HepG2 (cell line): ENCODE measurements at regions not wholly inside any gene's neighbourhood (a gene's known extent, or its start where the extent isn't known, plus 50 kb on each side); places are given as distances from the start of the nearest gene placed in this dataset.

ENCODE experiments used
- ATAC-seq: fragments of 200-7000 bp; cut with Tn5 transposase; 3 replicates; pipeline ENCODE4 v1.9.1; 2020; ENCODE audit warnings: mild to moderate bottlenecking, moderate library complexity
- BruUV-seq: library from RNA; stranded (reverse); fragments of 400-500 nt; replicated peaks from 2 replicates; lab custom pipeline; 2021; lab: Mats Ljungman, UMichigan
- CTCF ChIA-PET: fragments of 300-600 bp; formaldehyde crosslinking; extraction: SDS; loops from one replicate; lab custom pipeline; 2021; ENCODE audit warnings: low total read pairs, inconsistent platforms, low intra/inter-chr PET ratio; lab: Yijun Ruan, JAX
- POLR2A ChIA-PET: fragments of 350-600 bp; sonication (Branson Sonifier 250); formaldehyde crosslinking; loops from one replicate; lab custom pipeline; 2020; ENCODE audit warnings: antibody characterized with exemption, inconsistent platforms; lab: Yijun Ruan, JAX
- DNase-seq: peaks from one replicate; pipeline ENCODE4 v3.0.0-alpha.2; 2015; ENCODE audit warnings: low spot score
- FAIRE-seq: peaks from 3 replicates; lab custom pipeline; 2011; peaks lifted over from hg19 to GRCh38; lab: Jason Lieb, UNC
- H2AFZ ChIP-seq: one replicate; pipeline ENCODE4 v1.6.1; 2011; ENCODE audit warnings: low read length, inconsistent platforms
- H3K27ac ChIP-seq: fragments of 300-600 bp; 3 replicates; pipeline ENCODE4 v1.8.0; 2011; ENCODE audit warnings: mixed run types, mild to moderate bottlenecking, mixed read lengths, low read length, inconsistent platforms; ENCODE audit not compliant: insufficient read depth; ENCODE audit errors: extremely low read length
- H3K27me3 ChIP-seq, 2 experiments: fragments of 200-600 bp in 1 of 2; 2 replicates in 1 of 2; 3 replicates in 1 of 2; pipeline versions ENCODE4 v1.6.0 to v1.8.0; 2011; ENCODE audit warnings: low read length in 2 of 2, mild to moderate bottlenecking in 2 of 2, moderate library complexity in 2 of 2, inconsistent platforms in 1 of 2; ENCODE audit not compliant: insufficient read depth in 2 of 2, control insufficient read depth in 1 of 2
- H3K36me3 ChIP-seq, 2 experiments: fragments of 200-600 bp in 1 of 2; replicated peaks in 1 of 2; 2 replicates in 1 of 2; 3 replicates in 1 of 2; pipeline versions ENCODE4 v1.5.1 to v1.8.0; 2011; ENCODE audit warnings: low read length in 2 of 2, inconsistent platforms in 1 of 2; ENCODE audit not compliant: insufficient read depth in 2 of 2, control insufficient read depth in 1 of 2
- H3K4me1 ChIP-seq: 2 replicates; pipeline ENCODE4 v1.5.1; 2012; ENCODE audit warnings: low read length, inconsistent platforms; ENCODE audit not compliant: insufficient read depth
- H3K4me2 ChIP-seq: 2 replicates; pipeline ENCODE4 v1.6.0; 2011; ENCODE audit warnings: low read depth, low read length, inconsistent platforms
- H3K4me3 ChIP-seq, 3 experiments: fragments of 200-600 bp in 1 of 3; sonication (generic), shearing (Covaris generic) in 1 of 3; replicated peaks in 1 of 3; 2 replicates each; pipeline ENCODE4 v1.5.1; 2011 to 2016; ENCODE audit warnings: low read length in 3 of 3, inconsistent platforms in 2 of 3, low read depth in 2 of 3, mild to moderate bottlenecking in 2 of 3, control low read depth in 1 of 3, mixed read lengths in 1 of 3; ENCODE audit not compliant: insufficient read depth in 1 of 3
- H3K79me2 ChIP-seq: one replicate; pipeline ENCODE4 v1.6.1; 2011; ENCODE audit warnings: low read length, inconsistent platforms; ENCODE audit not compliant: insufficient read depth
- H3K9ac ChIP-seq: 2 replicates; pipeline ENCODE4 v1.6.0; 2011; ENCODE audit warnings: mild to moderate bottlenecking, low read depth, low read length, inconsistent platforms; ENCODE audit not compliant: insufficient read depth
- H3K9me3 ChIP-seq: 2 replicates; pipeline ENCODE4 v1.5.1; 2012; ENCODE audit warnings: mild to moderate bottlenecking, low read length
- H4K20me1 ChIP-seq: 2 replicates; pipeline ENCODE4 v1.6.0; 2011; ENCODE audit warnings: inconsistent platforms, mild to moderate bottlenecking, low read length, moderate library complexity; ENCODE audit not compliant: insufficient read depth
- HES4 ChIP-seq: sonication (generic); formaldehyde crosslinking; IDR thresholded peaks from 2 replicates; pipeline ENCODE4 v1.9.0; 2021; ENCODE audit warnings: mild to moderate bottlenecking, missing genetic modification reagents, borderline replicate concordance
- ZBTB49 ChIP-seq: sonication (generic); formaldehyde crosslinking; IDR thresholded peaks from 2 replicates; pipeline ENCODE4 v1.4.0; 2020; ENCODE audit warnings: missing genetic modification reagents, borderline replicate concordance
- ZNF263 ChIP-seq: sonication (generic); formaldehyde crosslinking; IDR thresholded peaks from 2 replicates; pipeline ENCODE4 v1.4.0; 2020; ENCODE audit warnings: missing genetic modification reagents
- ZSCAN25 ChIP-seq: sonication (generic); formaldehyde crosslinking; IDR thresholded peaks from 2 replicates; pipeline ENCODE4 v1.8.0; 2022; ENCODE audit warnings: mild to moderate bottlenecking, missing genetic modification reagents
- WGBS: methylation state at CpG from one replicate; pipeline ENCODE4 v1.1.6; 2017; ENCODE audit warnings: low lambda C conversion rate; 5-methylcytosine and 5-hydroxymethylcytosine counted together
- in situ Hi-C: cut with HindIII; loops from 2 replicates; pipeline ENCODE4 v1.10.0; 2017; ENCODE audit warnings: low pct_unique_long_range_greater_than_20kb; ENCODE audit not compliant: extremely low pct_ligation_motif_present
- intact Hi-C: fragments of 100-400 bp; cut with micrococcal nuclease; formaldehyde crosslinking; loops from one replicate; pipeline ENCODE4 v1.10.0; 2022; ENCODE audit not compliant: unreplicated experiment

GRCh38 chr7:445020-445419 is 74.6 kb downstream of the PDGFA start:
- Histone ChIP-seq H3K9me3 (no peaks in the 10 kb centered on the region), H3K9ac (no peak overlapping the region), H3K4me1 (peaks cover 3% of the 10 kb centered on the region; the same call in 1 of the 2 replicates), H2AFZ (no peak overlapping the region), H3K79me2 (no peaks in the 10 kb centered on the region), H3K27ac (no peak overlapping the region), H3K4me3 (no peak overlapping the region), H3K4me2 (no peak overlapping the region), H4K20me1 (no peaks in the 10 kb centered on the region), H3K36me3 (no peaks in the 10 kb centered on the region), H3K27me3 (peaks cover 4 to 28% of the 10 kb centered on the region in 2 experiments; a peak in 3 of 5 replicates)
- no TSS peak for BruUV-seq
- no peak for DNase-seq
- in situ Hi-C loops: no loop called here
- intact Hi-C loops: no loop called here
- TF ChIP-seq HES4 (no peak), ZSCAN25 (CRISPR knock-in tag) (peak; percentile 86)
- CTCF ChIA-PET: no interaction called here
- no peak for FAIRE-seq
- WGBS: 69% methylated on average over 5 of the region's 14 CpGs
- POLR2A ChIA-PET: no interaction called here
- no peak for ATAC-seq

GRCh38 chr7:445563-446288 is 73.9 kb downstream of the PDGFA start:
- peaks cover 5 to 24% of the 10 kb centered on the region in 2 experiments; a peak in 4 of 5 replicates for H3K27me3 ChIP-seq
- FAIRE-seq (no peak), DNase-seq (no peak), ATAC-seq (peak; percentile 27; the same call in 1 of the 3 replicates)
- no peaks in the 10 kb centered on the region for H3K79me2 ChIP-seq
- ChIA-PET POLR2A (no interaction called here), CTCF (no interaction called here)
- H3K4me2 ChIP-seq: peak overlapping the region; percentile 32
- no TSS peak for BruUV-seq
- no peak overlapping the region for H3K9ac ChIP-seq
- H2AFZ ChIP-seq: no peak overlapping the region
- no peak overlapping the region for H3K4me3 ChIP-seq
- H3K9me3 ChIP-seq: no peaks in the 10 kb centered on the region
- intact Hi-C loops (no loop called here), in situ Hi-C loops (no loop called here)
- TF ChIP-seq ZNF263 (peak; percentile 66; the same call in 1 of the 2 replicates), ZBTB49 (CRISPR knock-in tag) (no peak)
- no peaks in the 10 kb centered on the region for H4K20me1 ChIP-seq
- 28% methylated on average over 14 of the region's 14 CpGs for WGBS
- no peak overlapping the region for H3K27ac ChIP-seq
- H3K4me1 ChIP-seq: no peaks in the 10 kb centered on the region
- no peaks in the 10 kb centered on the region for H3K36me3 ChIP-seq
